ENCODE measurements at regions not wholly inside any gene's neighbourhood (a gene's known extent, or its start where the extent isn't known, plus 50 kb on each side); places are given as distances from the start of the nearest gene placed in this dataset.

DNA sequence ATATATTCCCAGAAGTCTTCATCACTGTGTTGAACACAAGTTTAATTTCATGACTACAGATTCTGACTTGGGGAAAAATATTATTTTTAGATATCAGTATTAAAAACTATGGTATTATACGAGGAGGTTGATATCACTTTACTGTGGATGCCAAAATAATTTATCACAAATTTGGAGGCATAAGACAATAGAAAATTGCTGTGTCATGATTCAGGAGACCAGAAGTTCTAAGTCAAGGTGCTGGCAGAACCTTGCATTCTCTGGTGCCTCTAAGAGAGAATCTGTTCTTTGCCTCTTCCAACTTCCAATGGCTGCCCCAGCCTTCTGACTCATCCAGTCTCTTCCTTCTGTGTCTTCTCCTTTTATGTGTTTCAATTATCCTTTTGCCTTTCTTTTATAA lies 325.0 kb upstream of the CNTN4 start:
- H3K9ac ChIP-seq (ENCODE audit: insufficient read depth, low read length, poor library complexity, severe bottlenecking) = no peak overlapping the region
- no peaks in the 10 kb centered on the region for H3K4me1 ChIP-seq (ENCODE audit: control insufficient read depth in 1 of 2, insufficient read depth in 2 of 2, low read length in 2 of 2)
- no peaks in the 10 kb centered on the region for H3K36me3 ChIP-seq (replicated peaks in 1 of 2; ENCODE audit: control insufficient read depth in 1 of 2, insufficient read depth in 2 of 2, low read length in 2 of 2)
- no peak overlapping the region for H3K27ac ChIP-seq (ENCODE audit: low read depth in 1 of 2, low read length in 2 of 2)
- Mint-ChIP-seq H3K27ac (no peak overlapping the region), H3K4me1 (no peaks in the 10 kb centered on the region), H3K4me3 (no peak overlapping the region), H3K27me3 (ENCODE audit: low read depth in 3 of 3) (peaks cover 0 to 2% (median 0%) of the 10 kb centered on the region in 3 donors), H3K36me3 (no peaks in the 10 kb centered on the region), H3K9me3 (peaks cover 0 to 12% (median 2%) of the 10 kb centered on the region in 7 donors)
- WGBS (ENCODE audit: insufficient coverage) = no CpG with 5 or more reads among the region's 1 CpG
- TF ChIP-seq, protein P1, sequence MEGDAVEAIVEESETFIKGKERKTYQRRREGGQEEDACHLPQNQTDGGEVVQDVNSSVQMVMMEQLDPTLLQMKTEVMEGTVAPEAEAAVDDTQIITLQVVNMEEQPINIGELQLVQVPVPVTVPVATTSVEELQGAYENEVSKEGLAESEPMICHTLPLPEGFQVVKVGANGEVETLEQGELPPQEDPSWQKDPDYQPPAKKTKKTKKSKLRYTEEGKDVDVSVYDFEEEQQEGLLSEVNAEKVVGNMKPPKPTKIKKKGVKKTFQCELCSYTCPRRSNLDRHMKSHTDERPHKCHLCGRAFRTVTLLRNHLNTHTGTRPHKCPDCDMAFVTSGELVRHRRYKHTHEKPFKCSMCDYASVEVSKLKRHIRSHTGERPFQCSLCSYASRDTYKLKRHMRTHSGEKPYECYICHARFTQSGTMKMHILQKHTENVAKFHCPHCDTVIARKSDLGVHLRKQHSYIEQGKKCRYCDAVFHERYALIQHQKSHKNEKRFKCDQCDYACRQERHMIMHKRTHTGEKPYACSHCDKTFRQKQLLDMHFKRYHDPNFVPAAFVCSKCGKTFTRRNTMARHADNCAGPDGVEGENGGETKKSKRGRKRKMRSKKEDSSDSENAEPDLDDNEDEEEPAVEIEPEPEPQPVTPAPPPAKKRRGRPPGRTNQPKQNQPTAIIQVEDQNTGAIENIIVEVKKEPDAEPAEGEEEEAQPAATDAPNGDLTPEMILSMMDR (IDR thresholded peaks at IDR 0.05) = no peak
- H3K4me2 ChIP-seq (replicated peaks; ENCODE audit: extremely low read depth, low read length, poor library complexity, severe bottlenecking) = no peak overlapping the region
- no peaks in the 10 kb centered on the region for H3K27me3 ChIP-seq (ENCODE audit: control insufficient read depth in 2 of 2, insufficient read depth in 2 of 2, low read length in 2 of 2)
- H3K4me3 ChIP-seq (replicated peaks in 1 of 3; ENCODE audit: low read depth in 2 of 3, low read length in 3 of 3) = no peak overlapping the region
- no peaks in the 10 kb centered on the region for H3K79me2 ChIP-seq (ENCODE audit: insufficient read depth, low read length)
- intact Hi-C loops (cut with micrococcal nuclease) = no loop called here
- H4K20me1 ChIP-seq (ENCODE audit: insufficient read depth, low read length) = no peaks in the 10 kb centered on the region
- H3K9me3 ChIP-seq (replicated peaks in 1 of 2; ENCODE audit: control insufficient read depth in 1 of 2, insufficient read depth in 1 of 2, low read length in 2 of 2) = peaks cover 14 to 17% of the 10 kb centered on the region in 2 donors
- DNase-seq = no peak
- no peak overlapping the region for H2AFZ ChIP-seq (ENCODE audit: insufficient read depth, low read depth, low read length, poor library complexity, severe bottlenecking)

DNA sequence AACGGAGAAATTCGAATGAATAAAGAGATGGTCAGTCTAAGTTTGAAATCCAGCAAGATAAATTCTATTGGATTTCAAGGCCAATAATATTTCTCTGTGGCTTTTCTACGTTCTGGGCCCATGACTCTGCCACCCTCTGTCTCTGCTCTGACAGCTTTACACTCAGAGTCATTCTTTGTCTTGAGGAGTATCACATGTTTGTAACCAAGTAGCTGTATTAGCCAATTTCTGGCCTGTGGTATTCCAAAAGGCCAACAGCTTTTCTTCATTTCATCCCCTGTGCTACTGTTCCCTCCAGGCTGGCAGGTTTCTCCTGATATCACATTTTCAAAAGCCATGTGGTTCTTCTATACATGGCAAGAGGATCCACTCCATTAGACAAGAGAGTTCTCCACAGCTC lies 324.1 kb upstream of the CNTN4 start:
- H3K36me3 Mint-ChIP-seq = no peaks in the 10 kb centered on the region
- no peaks in the 10 kb centered on the region for H3K4me1 ChIP-seq (ENCODE audit: control insufficient read depth in 1 of 2, insufficient read depth in 2 of 2, low read length in 2 of 2)
- H3K4me2 ChIP-seq (replicated peaks; ENCODE audit: extremely low read depth, low read length, poor library complexity, severe bottlenecking) = no peak overlapping the region
- H3K27ac ChIP-seq (ENCODE audit: low read depth in 1 of 2, low read length in 2 of 2) = no peak overlapping the region
- DNase-seq = no peak
- no peak overlapping the region for H2AFZ ChIP-seq (ENCODE audit: insufficient read depth, low read depth, low read length, poor library complexity, severe bottlenecking)
- no peak overlapping the region for H3K4me3 ChIP-seq (replicated peaks in 1 of 3; ENCODE audit: low read depth in 2 of 3, low read length in 3 of 3)
- no peak overlapping the region for H3K9ac ChIP-seq (ENCODE audit: insufficient read depth, low read length, poor library complexity, severe bottlenecking)
- H3K4me3 Mint-ChIP-seq = no peak overlapping the region
- no peaks in the 10 kb centered on the region for H3K79me2 ChIP-seq (ENCODE audit: insufficient read depth, low read length)
- peaks cover 14 to 17% of the 10 kb centered on the region in 2 donors for H3K9me3 ChIP-seq (replicated peaks in 1 of 2; ENCODE audit: control insufficient read depth in 1 of 2, insufficient read depth in 1 of 2, low read length in 2 of 2)
- TF ChIP-seq, protein P1 (IDR thresholded peaks at IDR 0.05) = no peak
- intact Hi-C loops (cut with micrococcal nuclease) = no loop called here
- peaks cover 0 to 10% (median 2%) of the 10 kb centered on the region in 7 donors for H3K9me3 Mint-ChIP-seq
- H3K36me3 ChIP-seq (replicated peaks in 1 of 2; ENCODE audit: control insufficient read depth in 1 of 2, insufficient read depth in 2 of 2, low read length in 2 of 2) = no peaks in the 10 kb centered on the region
- H3K27me3 ChIP-seq (ENCODE audit: control insufficient read depth in 2 of 2, insufficient read depth in 2 of 2, low read length in 2 of 2) = no peaks in the 10 kb centered on the region
- no peaks in the 10 kb centered on the region for H3K4me1 Mint-ChIP-seq
- no peaks in the 10 kb centered on the region for H4K20me1 ChIP-seq (ENCODE audit: insufficient read depth, low read length)
- no CpG with 5 or more reads among the region's 3 CpGs for WGBS (ENCODE audit: insufficient coverage)
- peaks cover 0 to 2% (median 0%) of the 10 kb centered on the region in 3 donors for H3K27me3 Mint-ChIP-seq (ENCODE audit: low read depth in 3 of 3)
- no peak overlapping the region for H3K27ac Mint-ChIP-seq
